Calu3 (cell line): ENCODE measurements at regions not wholly inside any gene's neighbourhood (a gene's known extent, or its start where the extent isn't known, plus 50 kb on each side); places are given as distances from the start of the nearest gene placed in this dataset.

Experiments
- BruUV-seq: library from RNA; stranded (reverse); fragments of 400-500 nt; replicated peaks from 2 replicates; lab custom pipeline; 2021; lab: Mats Ljungman, UMichigan
- CTCF ChIA-PET: fragments of 300-600 bp; sonication (Branson Sonifier 250); formaldehyde crosslinking; loops from one replicate; lab custom pipeline; 2022; ENCODE audit warnings: antibody characterized with exemption; lab: Charles Lee
- DNase-seq: peaks from one replicate; pipeline ENCODE4 v3.0.0; 2022
- H3K27ac Mint-ChIP-seq: one replicate; pipeline ENCODE4 v1.8.0; 2022; ENCODE audit warnings: mixed read lengths; ENCODE audit not compliant: unreplicated experiment
- H3K27me3 Mint-ChIP-seq: one replicate; pipeline ENCODE4 v1.8.0; 2022; ENCODE audit warnings: mixed read lengths; ENCODE audit not compliant: unreplicated experiment
- H3K36me3 Mint-ChIP-seq: one replicate; pipeline ENCODE4 v1.8.0; 2022; ENCODE audit warnings: mild to moderate bottlenecking, moderate library complexity, mixed read lengths; ENCODE audit not compliant: insufficient read depth, unreplicated experiment
- H3K4me1 Mint-ChIP-seq: one replicate; pipeline ENCODE4 v1.8.0; 2022; ENCODE audit warnings: mild to moderate bottlenecking, low read depth, mixed read lengths; ENCODE audit not compliant: unreplicated experiment
- H3K4me3 Mint-ChIP-seq: one replicate; pipeline ENCODE4 v1.8.0; 2022; ENCODE audit warnings: mild to moderate bottlenecking, low read depth, moderate library complexity, mixed read lengths; ENCODE audit not compliant: unreplicated experiment
- H3K9me3 Mint-ChIP-seq: one replicate; pipeline ENCODE4 v1.8.0; 2022; ENCODE audit warnings: low read depth, mixed read lengths; ENCODE audit not compliant: unreplicated experiment
- CTCF ChIP-seq: fragments of 200-600 bp; IDR thresholded peaks from one replicate; pipeline ENCODE4 v1.8.0; 2022; ENCODE audit warnings: antibody characterized with exemption; ENCODE audit not compliant: unreplicated experiment
- intact Hi-C: fragments of 100-400 bp; cut with micrococcal nuclease; formaldehyde crosslinking; loops from one replicate; pipeline ENCODE4 v1.10.0; 2022; ENCODE audit not compliant: unreplicated experiment

- DNase-seq, result no peak
- H3K36me3 Mint-ChIP-seq, result no peaks in the 10 kb centered on the region
- intact Hi-C loops, result no loop called here
- no peak overlapping the region for H3K4me3 Mint-ChIP-seq
- CTCF ChIA-PET, result no interaction called here
- no TSS peak for BruUV-seq
- H3K4me1 Mint-ChIP-seq, result no peaks in the 10 kb centered on the region
- H3K27ac Mint-ChIP-seq, result no peak overlapping the region
- TF ChIP-seq CTCF, result no peak
- H3K27me3 Mint-ChIP-seq, result no peaks in the 10 kb centered on the region
- H3K9me3 Mint-ChIP-seq, result peaks cover 6% of the 10 kb centered on the region
Measured at GRCh38 chr2:139175510-139175909, 395.3 kb upstream of the NXPH2 start.

GRCh38 chr2:139170406-139170805, 390.2 kb upstream of the NXPH2 start:
- no TSS peak for BruUV-seq
- Mint-ChIP-seq H3K9me3 (peaks cover under 1% of the 10 kb centered on the region), H3K27me3 (no peaks in the 10 kb centered on the region), H3K36me3 (no peaks in the 10 kb centered on the region), H3K4me1 (no peaks in the 10 kb centered on the region), H3K4me3 (no peak overlapping the region), H3K27ac (no peak overlapping the region)
- intact Hi-C loops, result no loop called here
- CTCF ChIA-PET, result no interaction called here
- TF ChIP-seq CTCF, result no peak
- DNase-seq, result no peak

- H3K27me3 Mint-ChIP-seq, result no peaks in the 10 kb centered on the region
- H3K36me3 Mint-ChIP-seq, result no peaks in the 10 kb centered on the region
- TF ChIP-seq CTCF, result no peak
- BruUV-seq, result no TSS peak
- intact Hi-C loops, result no loop called here
- no peak overlapping the region for H3K27ac Mint-ChIP-seq
- no peaks in the 10 kb centered on the region for H3K4me1 Mint-ChIP-seq
- H3K9me3 Mint-ChIP-seq, result peaks cover 5% of the 10 kb centered on the region
- H3K4me3 Mint-ChIP-seq, result no peak overlapping the region
- CTCF ChIA-PET, result no interaction called here
- no peak for DNase-seq
Measured at GRCh38 chr2:139165601-139166000, 385.4 kb upstream of the NXPH2 start.

GRCh38 chr2:139165041-139165440, 384.9 kb upstream of the NXPH2 start:
- BruUV-seq, result no TSS peak
- intact Hi-C loops, result no loop called here
- no peak overlapping the region for H3K27ac Mint-ChIP-seq
- DNase-seq, result no peak
- no peaks in the 10 kb centered on the region for H3K4me1 Mint-ChIP-seq
- H3K4me3 Mint-ChIP-seq, result no peak overlapping the region
- CTCF ChIA-PET, result no interaction called here
- H3K9me3 Mint-ChIP-seq, result peaks cover 5% of the 10 kb centered on the region
- no peaks in the 10 kb centered on the region for H3K27me3 Mint-ChIP-seq
- H3K36me3 Mint-ChIP-seq, result no peaks in the 10 kb centered on the region
- TF ChIP-seq CTCF, result no peak
